ENCODE measurements at regions not wholly inside any gene's neighbourhood (a gene's known extent, or its start where the extent isn't known, plus 50 kb on each side); places are given as distances from the start of the nearest gene placed in this dataset.

GRCh38 chr6:125550892-125551291 is 198.5 kb upstream of the HEY2 start:
- Histone ChIP-seq H3K4me3 (ENCODE audit: low read length) (no peak overlapping the region), H3K4me2 (ENCODE audit: low read length) (no peak overlapping the region), H3F3A (ENCODE audit: low read length, unreplicated experiment) (no peaks in the 10 kb centered on the region), H3K9ac (ENCODE audit: low read length) (no peak overlapping the region), H3K27me3 (ENCODE audit: low read length) (peaks cover 13% of the 10 kb centered on the region), H2AFZ (ENCODE audit: low read length) (no peak overlapping the region), H3K4me1 (ENCODE audit: insufficient read depth, low read length) (no peaks in the 10 kb centered on the region), H3K9me3 (ENCODE audit: low read length) (no peaks in the 10 kb centered on the region), H3K27ac (ENCODE audit: low read length) (no peak overlapping the region), H3K79me2 (ENCODE audit: low read length) (no peaks in the 10 kb centered on the region), H3K36me3 (ENCODE audit: low read depth, low read length) (no peaks in the 10 kb centered on the region), H4K20me1 (ENCODE audit: low read length) (no peaks in the 10 kb centered on the region), H3K9me2 (replicated peaks; ENCODE audit: low read length) (no peaks in the 10 kb centered on the region)
- DNase-seq, result no peak
- ChIA-PET POLR2A (ENCODE audit: unreplicated experiment) (no interaction called here), CTCF (no interaction called here)
- intact Hi-C loops (cut with micrococcal nuclease), result no loop called here
- BruUV-seq (replicated peaks), result no TSS peak
- ATAC-seq, result no peak
- no peak for TF ChIP-seq EZH2 (IDR thresholded peaks at IDR 0.05; ENCODE audit: low read length, unreplicated experiment)
- TF ChIP-seq EZH2phosphoT487 (IDR thresholded peaks at IDR 0.05; ENCODE audit: borderline replicate concordance, low read length), result no peak
- no peak for TF ChIP-seq CTCF (conservative IDR thresholded peaks at IDR 0.05; ENCODE audit: low read depth, low read length)

GRCh38 chr6:125552819-125553218 is 196.6 kb upstream of the HEY2 start:
- Histone ChIP-seq H3K27me3 (ENCODE audit: low read length) (peaks cover 18% of the 10 kb centered on the region), H3K36me3 (ENCODE audit: low read depth, low read length) (no peaks in the 10 kb centered on the region), H2AFZ (ENCODE audit: low read length) (no peak overlapping the region), H3K27ac (ENCODE audit: low read length) (no peak overlapping the region), H3F3A (ENCODE audit: low read length, unreplicated experiment) (no peaks in the 10 kb centered on the region), H3K9ac (ENCODE audit: low read length) (no peak overlapping the region), H3K4me2 (ENCODE audit: low read length) (no peak overlapping the region), H3K4me3 (ENCODE audit: low read length) (no peak overlapping the region), H3K9me2 (replicated peaks; ENCODE audit: low read length) (no peaks in the 10 kb centered on the region), H4K20me1 (ENCODE audit: low read length) (no peaks in the 10 kb centered on the region), H3K4me1 (ENCODE audit: insufficient read depth, low read length) (no peaks in the 10 kb centered on the region), H3K9me3 (ENCODE audit: low read length) (no peaks in the 10 kb centered on the region), H3K79me2 (ENCODE audit: low read length) (no peaks in the 10 kb centered on the region)
- BruUV-seq (replicated peaks), result no TSS peak
- ATAC-seq, result no peak
- TF ChIP-seq CTCF (conservative IDR thresholded peaks at IDR 0.05; ENCODE audit: low read depth, low read length), result no peak
- TF ChIP-seq EZH2 (IDR thresholded peaks at IDR 0.05; ENCODE audit: low read length, unreplicated experiment), result no peak
- no peak for TF ChIP-seq EZH2phosphoT487 (IDR thresholded peaks at IDR 0.05; ENCODE audit: borderline replicate concordance, low read length)
- ChIA-PET CTCF (no interaction called here), POLR2A (ENCODE audit: unreplicated experiment) (no interaction called here)
- intact Hi-C loops (cut with micrococcal nuclease), result no loop called here
- DNase-seq, result no peak

- ChIA-PET POLR2A (ENCODE audit: unreplicated experiment) (no interaction called here), CTCF (no interaction called here)
- H3K27me3 ChIP-seq (ENCODE audit: low read length), result peaks cover 24% of the 10 kb centered on the region
- H3K9me3 ChIP-seq (ENCODE audit: low read length), result no peaks in the 10 kb centered on the region
- no peak for ATAC-seq
- no peak overlapping the region for H3K27ac ChIP-seq (ENCODE audit: low read length)
- H3K9me2 ChIP-seq (replicated peaks; ENCODE audit: low read length), result no peaks in the 10 kb centered on the region
- no peak overlapping the region for H2AFZ ChIP-seq (ENCODE audit: low read length)
- no peaks in the 10 kb centered on the region for H4K20me1 ChIP-seq (ENCODE audit: low read length)
- H3K4me2 ChIP-seq (ENCODE audit: low read length), result no peak overlapping the region
- no peaks in the 10 kb centered on the region for H3F3A ChIP-seq (ENCODE audit: low read length, unreplicated experiment)
- no peak overlapping the region for H3K4me3 ChIP-seq (ENCODE audit: low read length)
- no peaks in the 10 kb centered on the region for H3K79me2 ChIP-seq (ENCODE audit: low read length)
- no peak for TF ChIP-seq EZH2 (IDR thresholded peaks at IDR 0.05; ENCODE audit: low read length, unreplicated experiment)
- TF ChIP-seq EZH2phosphoT487 (IDR thresholded peaks at IDR 0.05; ENCODE audit: borderline replicate concordance, low read length), result no peak
- no peak for TF ChIP-seq CTCF (conservative IDR thresholded peaks at IDR 0.05; ENCODE audit: low read depth, low read length)
- no peak for DNase-seq
- no peaks in the 10 kb centered on the region for H3K36me3 ChIP-seq (ENCODE audit: low read depth, low read length)
- H3K9ac ChIP-seq (ENCODE audit: low read length), result no peak overlapping the region
- H3K4me1 ChIP-seq (ENCODE audit: insufficient read depth, low read length), result no peaks in the 10 kb centered on the region
- intact Hi-C loops (cut with micrococcal nuclease), result no loop called here
- BruUV-seq (replicated peaks), result no TSS peak
Observed at GRCh38 chr6:125554456-125554855, 195.0 kb upstream of the HEY2 start.

Data from PC-3 (cell line).